Calu3 (cell line): ENCODE measurements at regions not wholly inside any gene's neighbourhood (a gene's known extent, or its start where the extent isn't known, plus 50 kb on each side); places are given as distances from the start of the nearest gene placed in this dataset.

Experiments
- BruUV-seq: library from RNA; stranded (reverse); fragments of 400-500 nt; replicated peaks from 2 replicates; lab custom pipeline; 2021; lab: Mats Ljungman, UMichigan
- CTCF ChIA-PET: fragments of 300-600 bp; sonication (Branson Sonifier 250); formaldehyde crosslinking; loops from one replicate; lab custom pipeline; 2022; ENCODE audit warnings: antibody characterized with exemption; lab: Charles Lee
- DNase-seq: peaks from one replicate; pipeline ENCODE4 v3.0.0; 2022
- H3K27ac Mint-ChIP-seq: one replicate; pipeline ENCODE4 v1.8.0; 2022; ENCODE audit warnings: mixed read lengths; ENCODE audit not compliant: unreplicated experiment
- H3K27me3 Mint-ChIP-seq: one replicate; pipeline ENCODE4 v1.8.0; 2022; ENCODE audit warnings: mixed read lengths; ENCODE audit not compliant: unreplicated experiment
- H3K36me3 Mint-ChIP-seq: one replicate; pipeline ENCODE4 v1.8.0; 2022; ENCODE audit warnings: mild to moderate bottlenecking, moderate library complexity, mixed read lengths; ENCODE audit not compliant: insufficient read depth, unreplicated experiment
- H3K4me1 Mint-ChIP-seq: one replicate; pipeline ENCODE4 v1.8.0; 2022; ENCODE audit warnings: mild to moderate bottlenecking, low read depth, mixed read lengths; ENCODE audit not compliant: unreplicated experiment
- H3K4me3 Mint-ChIP-seq: one replicate; pipeline ENCODE4 v1.8.0; 2022; ENCODE audit warnings: mild to moderate bottlenecking, low read depth, moderate library complexity, mixed read lengths; ENCODE audit not compliant: unreplicated experiment
- H3K9me3 Mint-ChIP-seq: one replicate; pipeline ENCODE4 v1.8.0; 2022; ENCODE audit warnings: low read depth, mixed read lengths; ENCODE audit not compliant: unreplicated experiment
- intact Hi-C: fragments of 100-400 bp; cut with micrococcal nuclease; formaldehyde crosslinking; loops from one replicate; pipeline ENCODE4 v1.10.0; 2022; ENCODE audit not compliant: unreplicated experiment
- TF ChIP-seq, protein P1 (sequence below): fragments of 200-600 bp; IDR thresholded peaks from one replicate; pipeline ENCODE4 v1.8.0; 2022; ENCODE audit warnings: antibody characterized with exemption; ENCODE audit not compliant: unreplicated experiment

DNA sequence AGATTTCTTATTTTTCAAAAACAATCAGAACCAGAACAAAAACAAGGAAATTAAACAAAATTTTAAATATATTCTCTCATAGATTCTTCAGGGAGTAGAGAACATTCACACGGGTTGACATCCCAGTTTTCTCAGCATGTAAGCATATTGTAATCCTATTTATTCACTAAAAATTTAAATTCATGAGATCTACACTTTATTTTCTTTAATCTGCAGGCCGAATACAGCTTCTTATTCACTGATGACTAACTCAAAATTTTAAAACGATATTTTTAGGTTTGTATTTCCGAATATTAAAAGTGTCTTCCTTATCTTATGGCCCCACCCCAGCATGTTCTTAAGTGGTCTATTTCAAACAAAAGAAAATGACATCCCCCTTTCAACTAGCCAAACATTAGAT lies 262.4 kb downstream of the MEIS1 start:
- no peaks in the 10 kb centered on the region for H3K36me3 Mint-ChIP-seq
- BruUV-seq: no TSS peak
- TF ChIP-seq, protein P1, sequence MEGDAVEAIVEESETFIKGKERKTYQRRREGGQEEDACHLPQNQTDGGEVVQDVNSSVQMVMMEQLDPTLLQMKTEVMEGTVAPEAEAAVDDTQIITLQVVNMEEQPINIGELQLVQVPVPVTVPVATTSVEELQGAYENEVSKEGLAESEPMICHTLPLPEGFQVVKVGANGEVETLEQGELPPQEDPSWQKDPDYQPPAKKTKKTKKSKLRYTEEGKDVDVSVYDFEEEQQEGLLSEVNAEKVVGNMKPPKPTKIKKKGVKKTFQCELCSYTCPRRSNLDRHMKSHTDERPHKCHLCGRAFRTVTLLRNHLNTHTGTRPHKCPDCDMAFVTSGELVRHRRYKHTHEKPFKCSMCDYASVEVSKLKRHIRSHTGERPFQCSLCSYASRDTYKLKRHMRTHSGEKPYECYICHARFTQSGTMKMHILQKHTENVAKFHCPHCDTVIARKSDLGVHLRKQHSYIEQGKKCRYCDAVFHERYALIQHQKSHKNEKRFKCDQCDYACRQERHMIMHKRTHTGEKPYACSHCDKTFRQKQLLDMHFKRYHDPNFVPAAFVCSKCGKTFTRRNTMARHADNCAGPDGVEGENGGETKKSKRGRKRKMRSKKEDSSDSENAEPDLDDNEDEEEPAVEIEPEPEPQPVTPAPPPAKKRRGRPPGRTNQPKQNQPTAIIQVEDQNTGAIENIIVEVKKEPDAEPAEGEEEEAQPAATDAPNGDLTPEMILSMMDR: no peak
- H3K4me1 Mint-ChIP-seq: peaks cover 23% of the 10 kb centered on the region
- H3K27me3 Mint-ChIP-seq: no peaks in the 10 kb centered on the region
- intact Hi-C loops: no loop called here
- H3K9me3 Mint-ChIP-seq: no peaks in the 10 kb centered on the region
- CTCF ChIA-PET: interaction anchor here (0.6 kb wide), 1 partner anchor 137 kb away, joined by 7 read pairs; no protein-coding TSS in a partner anchor
- no peak for DNase-seq
- no peak overlapping the region for H3K4me3 Mint-ChIP-seq
- no peak overlapping the region for H3K27ac Mint-ChIP-seq

DNA sequence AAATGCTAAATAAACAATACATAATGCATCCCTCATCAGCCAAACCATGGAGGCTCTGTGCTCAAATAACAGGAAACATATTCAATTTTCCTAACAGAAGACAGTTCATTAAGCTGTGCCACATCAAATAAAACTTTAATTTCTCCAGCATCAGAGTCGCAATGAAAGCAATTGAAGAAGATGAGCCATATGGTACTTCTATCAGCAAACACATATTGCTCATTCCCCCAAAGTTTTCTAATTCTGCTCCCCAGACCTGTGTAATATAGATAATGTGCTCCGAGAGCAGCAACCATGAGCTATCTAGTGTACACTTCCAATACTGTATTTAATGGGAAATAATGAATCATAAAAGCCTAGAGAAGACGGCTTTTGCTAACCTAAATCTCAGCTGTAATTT lies 263.2 kb downstream of the MEIS1 start:
- Mint-ChIP-seq H3K36me3 (no peaks in the 10 kb centered on the region), H3K4me3 (no peak overlapping the region)
- BruUV-seq: no TSS peak

DNA sequence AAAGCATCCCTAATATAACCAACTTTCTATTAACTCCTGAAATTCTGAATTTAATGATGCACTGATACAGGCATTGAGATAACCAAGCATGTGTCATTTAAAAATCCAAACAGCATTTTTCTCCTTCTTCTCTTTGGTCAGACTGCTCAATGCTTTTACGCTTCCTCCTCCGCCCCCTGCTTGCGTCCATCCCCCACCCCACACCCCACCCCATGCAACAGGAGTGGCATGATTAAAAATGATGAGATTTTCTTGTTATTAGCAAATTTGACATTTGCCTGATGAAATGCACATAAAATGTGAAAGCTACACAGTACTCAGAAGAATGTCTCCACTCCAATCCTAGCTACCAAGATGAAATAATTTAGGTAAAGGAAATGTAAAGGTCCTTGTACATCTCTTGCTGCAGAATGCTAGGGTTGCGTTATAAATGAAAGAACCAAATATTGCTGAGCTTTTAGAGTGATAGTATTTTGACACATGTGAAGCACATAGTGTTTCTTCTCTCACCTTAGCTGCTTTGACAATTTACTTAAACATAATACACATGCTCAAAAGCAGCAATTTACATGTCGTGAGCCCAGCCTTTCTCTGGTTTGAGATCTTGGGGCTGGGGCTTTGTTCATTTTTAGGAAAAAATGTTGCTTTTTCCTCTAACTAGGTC lies 263.8 kb downstream of the MEIS1 start:
- H3K36me3 Mint-ChIP-seq: no peaks in the 10 kb centered on the region
- no peaks in the 10 kb centered on the region for H3K27me3 Mint-ChIP-seq
- DNase-seq: no peak
- no peaks in the 10 kb centered on the region for H3K9me3 Mint-ChIP-seq
- TF ChIP-seq, protein P1: no peak
- intact Hi-C loops: no loop called here
- peaks cover 23% of the 10 kb centered on the region for H3K4me1 Mint-ChIP-seq
- no peak overlapping the region for H3K27ac Mint-ChIP-seq
- CTCF ChIA-PET: interaction anchor here (0.7 kb wide), 1 partner anchor 131 kb away, joined by 3 read pairs; no protein-coding TSS in a partner anchor
- no TSS peak for BruUV-seq
- H3K4me3 Mint-ChIP-seq: no peak overlapping the region

More for the DNA sequence above, 263.2 kb downstream of the MEIS1 start:
- no peak for DNase-seq
- Mint-ChIP-seq H3K27me3 (no peaks in the 10 kb centered on the region), H3K4me1 (peaks cover 23% of the 10 kb centered on the region), H3K27ac (no peak overlapping the region), H3K9me3 (no peaks in the 10 kb centered on the region)
- CTCF ChIA-PET: no interaction called here
- intact Hi-C loops: no loop called here
- TF ChIP-seq, protein P1: no peak

DNA sequence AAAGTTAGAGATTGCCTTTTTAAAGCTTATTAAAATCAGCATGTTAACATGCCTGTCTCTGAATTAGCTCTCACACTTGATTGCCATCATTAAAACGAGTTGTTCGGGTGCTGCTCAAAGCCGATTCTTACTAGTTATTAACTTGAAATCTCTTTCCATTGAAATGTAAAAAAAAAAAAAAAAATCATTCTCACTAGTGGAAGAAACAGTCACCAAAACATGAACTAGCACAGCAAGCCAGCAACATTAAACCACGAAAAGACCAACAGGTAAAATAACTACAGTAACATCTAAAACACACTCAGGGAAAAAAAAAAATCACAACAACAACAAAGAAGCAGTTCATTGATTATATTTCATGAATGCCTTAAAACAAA lies 264.5 kb downstream of the MEIS1 start:
- DNase-seq: no peak
- no peaks in the 10 kb centered on the region for H3K9me3 Mint-ChIP-seq
- H3K27me3 Mint-ChIP-seq: no peaks in the 10 kb centered on the region
- peaks cover 23% of the 10 kb centered on the region for H3K4me1 Mint-ChIP-seq
- TF ChIP-seq, protein P1: no peak
- no TSS peak for BruUV-seq
- H3K36me3 Mint-ChIP-seq: no peaks in the 10 kb centered on the region
- H3K4me3 Mint-ChIP-seq: no peak overlapping the region
- intact Hi-C loops: no loop called here
- no peak overlapping the region for H3K27ac Mint-ChIP-seq
- CTCF ChIA-PET: no interaction called here
